H9 (cell line): ENCODE measurements at regions not wholly inside any gene's neighbourhood (a gene's known extent, or its start where the extent isn't known, plus 50 kb on each side); places are given as distances from the start of the nearest gene placed in this dataset.

Experiments used
- DNase-seq: peaks from one replicate; pipeline ENCODE4 v3.0.0-alpha.2; 2017
- H2AFZ ChIP-seq: one replicate; pipeline ENCODE4 v1.6.1; 2013; ENCODE audit warnings: mild to moderate bottlenecking, low read length, control low read depth, moderate library complexity
- H2AK5ac ChIP-seq: 2 replicates; pipeline ENCODE4 v1.6.1; 2013; ENCODE audit warnings: low read length, control low read depth, mixed read lengths; ENCODE audit not compliant: insufficient read length
- H2BK120ac ChIP-seq: one replicate; pipeline ENCODE4 v1.6.1; 2013; ENCODE audit warnings: low read depth, mild to moderate bottlenecking, low read length, control low read depth, inconsistent platforms; ENCODE audit not compliant: poor library complexity, severe bottlenecking
- H2BK12ac ChIP-seq: 2 replicates; pipeline ENCODE4 v1.6.1; 2013; ENCODE audit warnings: low read length, control low read depth, mixed read lengths, low read depth; ENCODE audit not compliant: insufficient read length
- H2BK15ac ChIP-seq: 2 replicates; pipeline ENCODE4 v1.6.1; 2013; ENCODE audit warnings: low read depth, low read length, control low read depth
- H2BK20ac ChIP-seq: one replicate; pipeline ENCODE4 v1.6.1; 2013; ENCODE audit warnings: low read depth, mild to moderate bottlenecking, low read length, control low read depth, inconsistent platforms; ENCODE audit not compliant: poor library complexity, severe bottlenecking
- H2BK5ac ChIP-seq: 2 replicates; pipeline ENCODE4 v1.6.1; 2013; ENCODE audit warnings: low read length, control low read depth, mixed read lengths; ENCODE audit not compliant: insufficient read length
- H3K14ac ChIP-seq: 2 replicates; pipeline ENCODE4 v1.6.1; 2013; ENCODE audit warnings: low read length, control low read depth; ENCODE audit not compliant: insufficient read depth
- H3K18ac ChIP-seq: 2 replicates; pipeline ENCODE4 v1.6.1; 2013; ENCODE audit warnings: low read depth, mild to moderate bottlenecking, mixed read lengths, low read length, control low read depth; ENCODE audit not compliant: insufficient read length
- H3K23ac ChIP-seq: 2 replicates; pipeline ENCODE4 v1.6.1; 2013; ENCODE audit warnings: low read length, control low read depth, mixed read lengths, low read depth; ENCODE audit not compliant: insufficient read length
- H3K23me2 ChIP-seq: 2 replicates; pipeline ENCODE4 v1.6.1; 2013; ENCODE audit warnings: low read depth, mild to moderate bottlenecking, mixed read lengths, low read length, control low read depth; ENCODE audit not compliant: insufficient read length, poor library complexity, severe bottlenecking
- H3K27ac ChIP-seq: 2 replicates; pipeline ENCODE4 v1.5.1; 2013; ENCODE audit warnings: low read length, control low read depth, mixed read lengths, low read depth; ENCODE audit not compliant: insufficient read length
- H3K27me3 ChIP-seq: 2 replicates; pipeline ENCODE4 v1.6.1; 2013; ENCODE audit warnings: low read length, control low read depth, inconsistent platforms; ENCODE audit not compliant: insufficient read depth
- H3K4ac ChIP-seq: 2 replicates; pipeline ENCODE4 v1.6.1; 2013; ENCODE audit warnings: low read depth, mild to moderate bottlenecking, control low read depth, inconsistent platforms, low read length, moderate library complexity
- H3K4me1 ChIP-seq: 2 replicates; pipeline ENCODE4 v1.6.1; 2013; ENCODE audit warnings: low read length, control low read depth, inconsistent platforms; ENCODE audit not compliant: insufficient read depth
- H3K4me2 ChIP-seq: 2 replicates; pipeline ENCODE4 v1.6.1; 2013; ENCODE audit warnings: low read length, control low read depth, mixed read lengths; ENCODE audit not compliant: insufficient read length, insufficient read depth
- H3K56ac ChIP-seq: 2 replicates; pipeline ENCODE4 v1.6.1; 2013; ENCODE audit warnings: low read depth, mild to moderate bottlenecking, mixed read lengths, low read length, control low read depth; ENCODE audit not compliant: insufficient read length
- H3K79me1 ChIP-seq: 2 replicates; pipeline ENCODE4 v1.6.1; 2013; ENCODE audit warnings: low read depth, mild to moderate bottlenecking, moderate library complexity, low read length, control low read depth, inconsistent platforms; ENCODE audit not compliant: insufficient read depth, poor library complexity, severe bottlenecking
- H3K79me2 ChIP-seq: 2 replicates; pipeline ENCODE4 v1.6.1; 2013; ENCODE audit warnings: low read length, control low read depth, inconsistent platforms; ENCODE audit not compliant: insufficient read depth
- H3K9ac ChIP-seq: 2 replicates; pipeline ENCODE4 v1.6.1; 2013; ENCODE audit warnings: low read length, control low read depth, mixed read lengths; ENCODE audit not compliant: insufficient read length; ENCODE audit errors: extremely low read depth
- H3K9me3 ChIP-seq: one replicate; pipeline ENCODE4 v1.6.1; 2013; ENCODE audit warnings: low read depth, low read length, inconsistent platforms; ENCODE audit not compliant: control insufficient read depth
- H3T11ph ChIP-seq: one replicate; pipeline ENCODE4 v1.6.1; 2013; ENCODE audit warnings: mild to moderate bottlenecking, low read length, control low read depth, inconsistent platforms
- H4K20me1 ChIP-seq: one replicate; pipeline ENCODE4 v1.6.1; 2013; ENCODE audit not compliant: control insufficient read depth, insufficient read length, insufficient read depth
- H4K5ac ChIP-seq: 2 replicates; pipeline ENCODE4 v1.6.1; 2013; ENCODE audit warnings: low read depth, mild to moderate bottlenecking, mixed read lengths, low read length, control low read depth; ENCODE audit not compliant: insufficient read length
- H4K8ac ChIP-seq: replicated peaks from 2 replicates; pipeline ENCODE4 v1.6.1; 2013; ENCODE audit warnings: low read length, control low read depth, mixed read lengths, low read depth; ENCODE audit not compliant: insufficient read length
- H4K91ac ChIP-seq: 2 replicates; pipeline ENCODE4 v1.6.1; 2013; ENCODE audit warnings: low read depth, mild to moderate bottlenecking, moderate library complexity, mixed read lengths, low read length, control low read depth; ENCODE audit not compliant: insufficient read length
- H3K27ac Mint-ChIP-seq, 3 experiments: 2 replicates in 2 of 3; 3 replicates in 1 of 3; pipeline ENCODE4 v1.8.0; 2020 to 2021; ENCODE audit warnings: mixed read lengths in 3 of 3, mild to moderate bottlenecking in 1 of 3, moderate library complexity in 1 of 3
- H3K27me3 Mint-ChIP-seq: 2 replicates; pipeline ENCODE4 v1.8.0; 2021; ENCODE audit warnings: low read depth, mild to moderate bottlenecking, moderate library complexity, mixed read lengths
- H3K36me3 Mint-ChIP-seq, 3 experiments: 2 replicates in 2 of 3; 3 replicates in 1 of 3; pipeline ENCODE4 v1.8.0; 2020 to 2021; ENCODE audit warnings: low read depth in 3 of 3, mixed read lengths in 3 of 3; ENCODE audit not compliant: insufficient read depth in 1 of 3
- H3K4me1 Mint-ChIP-seq, 2 experiments: 2 replicates each; pipeline ENCODE4 v1.8.0; 2020; ENCODE audit warnings: mixed read lengths in 2 of 2
- H3K4me3 Mint-ChIP-seq, 2 experiments: 2 replicates in 1 of 2; 3 replicates in 1 of 2; pipeline ENCODE4 v1.8.0; 2020 to 2021; ENCODE audit warnings: mild to moderate bottlenecking in 2 of 2, mixed read lengths in 2 of 2, moderate library complexity in 1 of 2
- H3K9me3 Mint-ChIP-seq, 2 experiments: 2 replicates in 1 of 2; 3 replicates in 1 of 2; pipeline ENCODE4 v1.8.0; 2020; ENCODE audit warnings: mild to moderate bottlenecking in 2 of 2, mixed read lengths in 2 of 2, moderate library complexity in 1 of 2
- CTCF ChIP-seq: fragments of 200-600 bp; sonication (generic); conservative IDR thresholded peaks from 3 replicates; pipeline ENCODE4 v1.8.0; 2021; ENCODE audit warnings: antibody characterized with exemption, mild to moderate bottlenecking
- WGBS: extraction: QIAGEN DNeasy Blood & Tissue Kit; methylation state at CpG from one replicate; pipeline ENCODE4 v1.1.7; 2013; ENCODE audit warnings: missing lambda C conversion rate, low lambda C conversion rate, mixed read lengths; ENCODE audit not compliant: insufficient read length; ENCODE audit errors: extremely low coverage; 5-methylcytosine and 5-hydroxymethylcytosine counted together

GRCh38 chr6:21404577-21404976, 189.0 kb upstream of the SOX4 start:
- Histone ChIP-seq H3K23ac (no peak overlapping the region), H4K91ac (no peak overlapping the region), H3K4me2 (no peak overlapping the region), H3K23me2 (no peaks in the 10 kb centered on the region), H4K8ac (no peak overlapping the region), H3K4ac (no peak overlapping the region), H3K27ac (no peak overlapping the region), H3K79me2 (no peaks in the 10 kb centered on the region), H2BK12ac (no peak overlapping the region), H3K9ac (no peak overlapping the region), H2BK15ac (no peak overlapping the region), H3K18ac (no peak overlapping the region), H3T11ph (no peak overlapping the region), H3K27me3 (no peaks in the 10 kb centered on the region), H4K5ac (no peak overlapping the region), H3K56ac (no peak overlapping the region), H4K20me1 (no peaks in the 10 kb centered on the region), H2AFZ (no peak overlapping the region), H3K9me3 (no peaks in the 10 kb centered on the region), H3K79me1 (no peaks in the 10 kb centered on the region), H2AK5ac (no peak overlapping the region), H2BK5ac (no peak overlapping the region), H2BK20ac (no peak overlapping the region), H2BK120ac (no peak overlapping the region), H3K14ac (no peak overlapping the region), H3K4me1 (no peaks in the 10 kb centered on the region)
- no peak for DNase-seq
- no peak overlapping the region for H3K4me3 Mint-ChIP-seq
- H3K9me3 Mint-ChIP-seq: no peaks in the 10 kb centered on the region
- no peaks in the 10 kb centered on the region for H3K27me3 Mint-ChIP-seq
- peaks cover under 1% of the 10 kb centered on the region in 2 experiments; a peak in 3 of 4 replicates for H3K4me1 Mint-ChIP-seq
- no peaks in the 10 kb centered on the region for H3K36me3 Mint-ChIP-seq
- no CpG with 5 or more reads among the region's 2 CpGs for WGBS
- no peak for TF ChIP-seq CTCF
- H3K27ac Mint-ChIP-seq: no peak overlapping the region
